ENCODE measurements at regions not wholly inside any gene's neighbourhood (a gene's known extent, or its start where the extent isn't known, plus 50 kb on each side); places are given as distances from the start of the nearest gene placed in this dataset.

- ChIA-PET POLR2A (ENCODE audit: unreplicated experiment) (no interaction called here), CTCF (no interaction called here)
- Histone ChIP-seq H3K4me3 (no peak overlapping the region), H3K36me3 (ENCODE audit: low read depth) (no peaks in the 10 kb centered on the region), H2AFZ (no peak overlapping the region), H3K79me2 (ENCODE audit: low read depth) (no peaks in the 10 kb centered on the region), H3F3A (ENCODE audit: insufficient read depth, low read depth) (no peaks in the 10 kb centered on the region), H3K4me2 (no peak overlapping the region), H3K9me3 (ENCODE audit: insufficient read depth, low read depth) (no peaks in the 10 kb centered on the region), H4K20me1 (ENCODE audit: insufficient read depth) (no peaks in the 10 kb centered on the region), H3K27me3 (ENCODE audit: insufficient read depth, low read depth) (peaks cover 60% of the 10 kb centered on the region), H3K9me2 (ENCODE audit: insufficient read depth) (no peaks in the 10 kb centered on the region), H3K27ac (no peak overlapping the region), H3K4me1 (replicated peaks; ENCODE audit: insufficient read depth) (no peaks in the 10 kb centered on the region)
- DNase-seq: no peak
- TF ChIP-seq CTCF (conservative IDR thresholded peaks at IDR 0.05): no peak
- TF ChIP-seq EZH2 (IDR thresholded peaks at IDR 0.05; ENCODE audit: low read depth): no peak
- no TSS peak for BruUV-seq (replicated peaks)
- intact Hi-C loops (cut with micrococcal nuclease; ENCODE audit: unreplicated experiment): no loop called here
Measured at GRCh38 chr2:128787616-128788015, 468.9 kb upstream of the HS6ST1 start.

DNA sequence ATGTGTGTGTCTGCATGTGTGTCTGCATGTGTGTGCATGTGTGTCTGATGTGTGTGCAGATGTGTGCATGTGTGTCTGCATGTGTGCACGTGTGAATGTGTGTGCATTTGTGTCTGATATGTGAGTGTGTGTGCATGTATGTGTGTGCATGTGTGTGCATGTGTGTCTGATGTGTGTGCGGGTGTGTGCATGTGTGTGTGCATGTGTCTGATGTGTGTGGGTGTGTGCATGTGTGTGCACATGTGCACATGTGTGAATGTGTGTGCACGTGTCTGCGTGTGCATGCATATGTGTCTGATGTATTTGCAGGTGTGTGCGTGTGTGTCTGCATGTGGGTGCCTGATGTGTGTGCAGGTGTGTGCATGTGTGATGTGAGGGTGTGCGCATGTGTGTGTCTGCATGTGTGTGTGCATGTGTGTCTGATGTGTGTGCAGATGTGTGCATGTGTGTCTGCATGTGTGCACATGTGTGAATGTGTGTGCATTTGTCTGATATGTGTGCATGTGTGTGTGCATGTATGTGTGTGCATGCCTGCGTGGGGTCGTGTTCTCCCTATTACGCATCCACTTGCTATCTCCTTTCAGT lies 470.1 kb upstream of the HS6ST1 start:
- Histone ChIP-seq H3K4me1 (replicated peaks; ENCODE audit: insufficient read depth) (no peaks in the 10 kb centered on the region), H3K27me3 (ENCODE audit: insufficient read depth, low read depth) (peaks cover 48% of the 10 kb centered on the region), H3K9me2 (ENCODE audit: insufficient read depth) (no peaks in the 10 kb centered on the region), H3K9me3 (ENCODE audit: insufficient read depth, low read depth) (no peaks in the 10 kb centered on the region), H3K4me2 (no peak overlapping the region), H3K36me3 (ENCODE audit: low read depth) (no peaks in the 10 kb centered on the region), H2AFZ (no peak overlapping the region), H3K79me2 (ENCODE audit: low read depth) (no peaks in the 10 kb centered on the region), H3K27ac (no peak overlapping the region), H3K4me3 (no peak overlapping the region), H4K20me1 (ENCODE audit: insufficient read depth) (no peaks in the 10 kb centered on the region), H3F3A (ENCODE audit: insufficient read depth, low read depth) (no peaks in the 10 kb centered on the region)
- BruUV-seq (replicated peaks): no TSS peak
- POLR2A ChIA-PET (ENCODE audit: unreplicated experiment): no interaction called here
- DNase-seq: no peak
- CTCF ChIA-PET: no interaction called here
- TF ChIP-seq CTCF (conservative IDR thresholded peaks at IDR 0.05) (no peak), EZH2 (IDR thresholded peaks at IDR 0.05; ENCODE audit: low read depth) (no peak)
- intact Hi-C loops (cut with micrococcal nuclease; ENCODE audit: unreplicated experiment): no loop called here

GRCh38 chr2:128789221-128789620 lies 470.6 kb upstream of the HS6ST1 start:
- Histone ChIP-seq H4K20me1 (ENCODE audit: insufficient read depth) (no peaks in the 10 kb centered on the region), H3K27me3 (ENCODE audit: insufficient read depth, low read depth) (peaks cover 44% of the 10 kb centered on the region), H3K9me2 (ENCODE audit: insufficient read depth) (no peaks in the 10 kb centered on the region), H3K9me3 (ENCODE audit: insufficient read depth, low read depth) (no peaks in the 10 kb centered on the region), H3F3A (ENCODE audit: insufficient read depth, low read depth) (no peaks in the 10 kb centered on the region), H3K36me3 (ENCODE audit: low read depth) (no peaks in the 10 kb centered on the region), H3K27ac (no peak overlapping the region), H3K79me2 (ENCODE audit: low read depth) (no peaks in the 10 kb centered on the region), H3K4me3 (no peak overlapping the region), H3K4me2 (no peak overlapping the region), H2AFZ (no peak overlapping the region), H3K4me1 (replicated peaks; ENCODE audit: insufficient read depth) (no peaks in the 10 kb centered on the region)
- intact Hi-C loops (cut with micrococcal nuclease; ENCODE audit: unreplicated experiment): no loop called here
- TF ChIP-seq EZH2 (IDR thresholded peaks at IDR 0.05; ENCODE audit: low read depth): no peak
- TF ChIP-seq CTCF (conservative IDR thresholded peaks at IDR 0.05): no peak
- ChIA-PET CTCF (no interaction called here), POLR2A (ENCODE audit: unreplicated experiment) (no interaction called here)
- no peak for DNase-seq
- BruUV-seq (replicated peaks): no TSS peak
